HCT116 (cell line): ENCODE measurements at regions not wholly inside any gene's neighbourhood (a gene's known extent, or its start where the extent isn't known, plus 50 kb on each side); places are given as distances from the start of the nearest gene placed in this dataset.
"Not testable (repeated sequence)": the region's sequence is repeated elsewhere in the genome, so short reads cannot be mapped to it uniquely, and the experiment has no call there.

ENCODE experiments used
- ATAC-seq: fragments of 200-7000 bp; cut with Tn5 transposase; 2 replicates; pipeline ENCODE4 v1.9.1; 2020; ENCODE audit warnings: mild to moderate bottlenecking, moderate library complexity
- BruUV-seq: library from RNA; stranded (reverse); fragments of 400-500 nt; replicated peaks from 2 replicates; lab custom pipeline; 2021; lab: Mats Ljungman, UMichigan
- CTCF ChIA-PET: fragments of 300-600 bp; sonication (Branson Sonifier 250); formaldehyde crosslinking; loops from one replicate; lab custom pipeline; 2021; ENCODE audit warnings: antibody characterized with exemption; lab: Charles Lee
- POLR2A ChIA-PET: fragments of 300-600, 350-600 bp; sonication (Branson Sonifier 250); formaldehyde crosslinking; loops from one replicate; lab custom pipeline; 2021; ENCODE audit warnings: antibody characterized with exemption; lab: Charles Lee
- RAD21 ChIA-PET, 2 experiments: fragments of 300-600 bp; sonication (Branson Sonifier 250); formaldehyde crosslinking; loops; one replicate each; lab custom pipeline; 2023; ENCODE audit warnings: low total read pairs in 2 of 2; ENCODE audit not compliant: uncharacterized antibody in 2 of 2, unreplicated experiment in 2 of 2, low non-redundant PET in 1 of 2; lab: Charles Lee
- DNase-seq: peaks from one replicate; pipeline ENCODE4 v3.0.0-alpha.2; 2010; ENCODE audit warnings: low read depth, low spot score
- H2AFZ ChIP-seq: fragments of 200-600 bp; shearing (Covaris generic), sonication (generic); 2 replicates; pipeline ENCODE4 v1.6.1; 2017; ENCODE audit warnings: low read depth, mixed run types, mixed read lengths, antibody characterized with exemption, low read length; ENCODE audit not compliant: poor library complexity, severe bottlenecking
- H3K27ac ChIP-seq: 2 replicates; pipeline ENCODE4 v1.5.1; 2012; ENCODE audit warnings: low read depth, low read length
- H3K27me3 ChIP-seq: fragments of 200-600 bp; sonication (generic); 2 replicates; pipeline ENCODE4 v1.6.1; 2016; ENCODE audit warnings: mixed run types, low read length, mixed read lengths; ENCODE audit not compliant: insufficient read depth
- H3K36me3 ChIP-seq, 2 experiments: fragments of 200-500 bp in 1 of 2; fragments of 200-600 bp in 1 of 2; sonication (Bioruptor generic) in 1 of 2; sonication (generic) in 1 of 2; 2 replicates each; pipeline versions ENCODE4 v1.5.1 to v1.6.1; 2014 to 2016; ENCODE audit warnings: low read length in 2 of 2, inconsistent platforms in 1 of 2, mixed read lengths in 1 of 2, mixed run types in 1 of 2; ENCODE audit not compliant: insufficient read depth in 2 of 2, control insufficient read depth in 1 of 2
- H3K4me1 ChIP-seq, 2 experiments: fragments of 200-600 bp in 1 of 2; sonication (generic) in 1 of 2; 2 replicates each; pipeline versions ENCODE4 v1.5.1 to v1.6.1; 2012 to 2017; ENCODE audit warnings: low read length in 2 of 2, inconsistent platforms in 1 of 2, mild to moderate bottlenecking in 1 of 2, mixed read lengths in 1 of 2, mixed run types in 1 of 2, moderate library complexity in 1 of 2; ENCODE audit not compliant: insufficient read depth in 2 of 2, control insufficient read depth in 1 of 2
- H3K4me2 ChIP-seq: fragments of 200-600 bp; sonication (generic); 2 replicates; pipeline ENCODE4 v1.6.1; 2017; ENCODE audit warnings: mixed run types, low read length, mixed read lengths
- H3K4me3 ChIP-seq, 2 experiments: fragments of 200-600 bp in 1 of 2; sonication (generic) in 1 of 2; replicated peaks in 1 of 2; 2 replicates each; pipeline ENCODE4 v1.5.1; 2011 to 2016; ENCODE audit warnings: low read length in 2 of 2, control low read depth in 1 of 2, low read depth in 1 of 2, mild to moderate bottlenecking in 1 of 2, mixed read lengths in 1 of 2, mixed run types in 1 of 2
- H3K79me2 ChIP-seq: fragments of 200-600 bp; sonication (generic); 2 replicates; pipeline ENCODE4 v1.6.1; 2017; ENCODE audit warnings: mild to moderate bottlenecking, mixed run types, low read length, moderate library complexity, mixed read lengths; ENCODE audit not compliant: insufficient read depth
- H3K9ac ChIP-seq: fragments of 200-600 bp; sonication (generic); 2 replicates; pipeline ENCODE4 v1.6.1; 2016; ENCODE audit warnings: low read length, mixed read lengths
- H3K9me2 ChIP-seq: fragments of 200-600 bp; sonication (generic), shearing (Covaris generic); 2 replicates; pipeline ENCODE4 v1.6.1; 2017; ENCODE audit warnings: mixed run types, mild to moderate bottlenecking, moderate library complexity; ENCODE audit not compliant: insufficient read depth
- H3K9me3 ChIP-seq, 2 experiments: fragments of 200-500 bp in 1 of 2; fragments of 200-600 bp in 1 of 2; sonication (Bioruptor generic) in 1 of 2; sonication (generic) in 1 of 2; 2 replicates each; pipeline ENCODE4 v1.6.1; 2014 to 2017; ENCODE audit warnings: low read length in 2 of 2, mixed read lengths in 2 of 2, inconsistent platforms in 1 of 2, low read depth in 1 of 2, mild to moderate bottlenecking in 1 of 2, mixed run types in 1 of 2, moderate library complexity in 1 of 2; ENCODE audit not compliant: control insufficient read depth in 1 of 2, insufficient read depth in 1 of 2
- H4K20me1 ChIP-seq: fragments of 200-600 bp; sonication (generic), shearing (Covaris generic); 2 replicates; pipeline ENCODE4 v1.6.1; 2017; ENCODE audit warnings: mixed run types, mild to moderate bottlenecking, moderate library complexity; ENCODE audit not compliant: insufficient read depth
- ATF3 ChIP-seq: IDR thresholded peaks from 2 replicates; pipeline ENCODE4 v1.6.1; 2012
- POLR2AphosphoS5 ChIP-seq: IDR thresholded peaks from 2 replicates; pipeline ENCODE4 v1.6.1; 2011; ENCODE audit warnings: mild to moderate bottlenecking, low read depth, low read length, moderate library complexity
- RAD21 ChIP-seq: IDR thresholded peaks from 2 replicates; pipeline ENCODE4 v1.6.1; 2012; ENCODE audit warnings: low read depth, mild to moderate bottlenecking
- SIN3A ChIP-seq: IDR thresholded peaks from 2 replicates; pipeline ENCODE4 v1.6.1; 2012; ENCODE audit warnings: low read depth
- TCF7L2 ChIP-seq: IDR thresholded peaks from 2 replicates; pipeline ENCODE4 v1.7.0; 2011; ENCODE audit warnings: borderline replicate concordance, inconsistent platforms; ENCODE audit not compliant: insufficient read depth, insufficient read length; ENCODE audit errors: extremely low read depth
- YY1 ChIP-seq: IDR thresholded peaks from 2 replicates; pipeline ENCODE4 v1.6.1; 2011; ENCODE audit warnings: low read length, low read depth, moderate library complexity, mild to moderate bottlenecking; ENCODE audit not compliant: insufficient replicate concordance; ENCODE audit errors: extremely low read depth
- ZFX ChIP-seq: fragments of 450-650 bp; IDR thresholded peaks from 2 replicates; pipeline ENCODE4 v1.6.1; 2017
- intact Hi-C: fragments of 100-400 bp; cut with micrococcal nuclease; formaldehyde crosslinking; loops from 2 replicates; pipeline ENCODE4 v1.10.0; 2022

- ATAC-seq, H3K9me3 ChIP-seq, H3K27me3 ChIP-seq, POLR2A ChIA-PET, H3K36me3 ChIP-seq, H3K27ac ChIP-seq, H3K79me2 ChIP-seq, H4K20me1 ChIP-seq, CTCF ChIA-PET, H3K9me2 ChIP-seq, DNase-seq, H3K4me3 ChIP-seq, H2AFZ ChIP-seq, H3K4me2 ChIP-seq, BruUV-seq, RAD21 ChIA-PET, intact Hi-C loops, H3K9ac ChIP-seq, H3K4me1 ChIP-seq: not testable (repeated sequence)
Observed at GRCh38 chr1:213358368-213358767, 307.3 kb downstream of the RPS6KC1 start.

- Histone ChIP-seq H3K4me2 (no peak overlapping the region), H3K9me2 (no peaks in the 10 kb centered on the region), H3K4me1 (no peaks in the 10 kb centered on the region), H3K27me3 (no peaks in the 10 kb centered on the region; the same call in 1 of the 2 replicates), H3K27ac (no peak overlapping the region), H3K79me2 (no peaks in the 10 kb centered on the region), H4K20me1 (no peaks in the 10 kb centered on the region), H3K9ac (no peak overlapping the region), H2AFZ (no peak overlapping the region), H3K4me3 (no peak overlapping the region), H3K9me3 (no peaks in the 10 kb centered on the region), H3K36me3 (no peaks in the 10 kb centered on the region)
- ChIA-PET RAD21 (no interaction called here), CTCF (no interaction called here), POLR2A (no interaction called here)
- ATAC-seq (no peak), DNase-seq (no peak)
- no TSS peak for BruUV-seq
- intact Hi-C loops: no loop called here
- TF ChIP-seq RAD21 (no peak), SIN3A (no peak), YY1 (no peak), TCF7L2 (no peak), ATF3 (no peak), ZFX (no peak), POLR2AphosphoS5 (no peak)
Observed at GRCh38 chr1:213362598-213362997, 311.6 kb downstream of the RPS6KC1 start.
